Head of caudate nucleus (tissue), 42 donors: ENCODE measurements at regions not wholly inside any gene's neighbourhood (a gene's known extent, or its start where the extent isn't known, plus 50 kb on each side); places are given as distances from the start of the nearest gene placed in this dataset.

Experiments used
- DNase-seq, 42 donors: peaks; one replicate each; pipeline versions ENCODE4 v3.0.0 to v3.0.0-alpha.2; 2020 to 2021; ENCODE audit warnings: mixed read lengths in 7 of 42
- intact Hi-C: fragments of 100-400 bp; cut with DNase I; formaldehyde crosslinking; loops from one replicate; pipeline ENCODE4 v1.15.0; 2022

DNA sequence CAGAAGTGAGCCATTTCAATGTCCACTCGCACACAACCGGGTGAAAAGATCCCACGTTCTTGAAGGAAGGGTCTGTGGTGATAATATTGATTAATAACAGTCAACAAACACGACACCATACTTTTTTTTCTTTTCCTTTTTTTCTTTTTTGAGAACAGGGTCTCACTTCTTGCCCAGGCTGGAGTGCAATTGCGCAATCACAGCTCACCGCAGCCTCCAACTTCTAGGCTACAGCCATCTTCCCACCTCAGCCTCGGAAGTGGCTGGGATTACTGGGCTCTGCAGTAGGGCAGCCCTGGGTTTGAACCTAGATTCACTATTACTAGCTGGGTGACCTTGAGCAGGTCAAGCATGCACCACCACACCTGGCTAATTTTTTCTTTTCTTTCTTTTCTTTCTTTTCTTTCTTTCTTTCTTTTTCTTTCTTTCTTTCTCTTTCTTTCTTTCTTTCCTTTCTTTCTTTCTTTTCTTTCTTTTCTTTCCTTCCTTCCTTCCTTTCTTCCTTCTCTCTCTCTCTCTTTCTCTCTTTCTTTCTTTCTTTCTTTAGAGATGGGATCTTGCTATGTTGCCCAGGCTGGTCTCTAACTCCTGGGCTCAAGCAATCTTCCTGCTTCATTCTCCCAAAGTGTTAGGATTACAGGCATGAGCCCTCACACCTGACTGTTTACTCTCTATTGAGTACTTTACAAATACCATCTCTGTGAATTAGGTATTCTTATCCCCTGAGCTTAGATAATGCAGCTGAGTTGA lies 123.9 kb downstream of the SNX5 start:
- intact Hi-C loops: no loop called here

GRCh38 chr20:17844133-17844429 lies 124.5 kb downstream of the SNX5 start:
- intact Hi-C loops: no loop called here
- no peak for DNase-seq

More for the DNA sequence above, 123.9 kb downstream of the SNX5 start:
- DNase-seq: no peak

DNA sequence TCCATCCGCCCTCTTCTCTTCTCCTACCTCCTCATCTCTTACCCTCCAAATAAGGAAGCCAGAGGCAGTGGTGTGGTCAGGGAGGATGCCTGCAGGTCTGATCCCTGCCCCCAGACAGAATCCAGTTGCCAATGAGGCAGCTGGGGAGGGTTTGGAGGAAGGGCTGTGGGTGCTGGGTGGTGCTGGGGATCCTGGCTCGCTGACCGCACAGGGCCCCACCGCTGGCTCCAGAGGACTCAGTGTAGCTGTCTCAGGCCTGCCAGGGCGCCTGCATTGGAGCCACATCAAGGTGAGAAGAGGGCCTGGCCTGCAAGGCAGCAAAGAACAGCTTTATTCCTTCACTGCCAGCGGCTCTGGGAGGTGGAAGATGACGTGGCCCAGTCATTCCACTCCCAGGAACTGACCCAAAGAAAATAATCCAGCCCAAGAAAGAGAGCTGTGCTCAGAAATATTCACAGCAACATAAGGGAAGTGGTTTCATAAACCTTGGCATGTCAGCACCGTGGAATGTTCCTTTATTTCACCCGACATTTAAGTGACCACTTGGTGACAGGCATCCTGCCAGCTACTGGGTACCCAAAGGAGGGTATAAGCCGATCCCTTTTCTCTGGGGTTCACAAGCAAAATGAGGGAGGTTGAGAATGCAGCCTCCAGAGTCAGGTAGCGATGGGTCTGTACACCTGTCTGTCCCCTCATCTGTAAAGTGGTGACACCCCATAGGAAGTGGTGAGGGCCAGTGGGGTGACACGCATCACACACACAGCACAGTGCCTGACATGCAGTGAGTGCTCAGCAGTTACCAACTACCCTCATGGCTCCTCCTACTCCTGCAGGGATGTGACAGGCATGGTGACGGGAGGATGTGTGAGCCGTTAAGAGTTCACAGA lies 125.1 kb downstream of the SNX5 start:
- no peak for DNase-seq
- intact Hi-C loops: no loop called here

DNA sequence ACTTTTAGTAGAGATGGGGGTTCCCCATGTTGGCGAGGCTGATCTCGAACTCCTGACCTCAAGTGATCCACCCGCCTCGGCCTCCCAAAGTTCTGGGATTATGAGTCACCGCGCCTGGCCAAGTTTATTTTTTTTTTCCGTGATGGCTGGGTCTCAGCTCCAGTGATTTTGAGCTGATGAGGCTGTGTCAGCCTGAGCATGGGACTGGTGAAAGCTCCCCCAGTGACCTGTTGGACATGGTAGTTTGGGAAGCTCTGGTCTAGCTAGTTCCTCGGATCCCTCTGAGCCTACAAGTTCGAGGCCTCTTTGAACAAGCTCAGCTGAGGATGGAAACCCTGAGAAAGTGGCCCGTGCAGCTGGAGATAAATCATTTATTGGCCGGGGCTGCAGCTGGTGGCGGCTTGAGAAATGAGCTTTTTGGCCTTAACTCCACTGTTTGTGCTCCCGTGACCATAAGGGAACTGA lies 126.8 kb downstream of the SNX5 start:
- intact Hi-C loops: no loop called here
- no peak for DNase-seq

DNA sequence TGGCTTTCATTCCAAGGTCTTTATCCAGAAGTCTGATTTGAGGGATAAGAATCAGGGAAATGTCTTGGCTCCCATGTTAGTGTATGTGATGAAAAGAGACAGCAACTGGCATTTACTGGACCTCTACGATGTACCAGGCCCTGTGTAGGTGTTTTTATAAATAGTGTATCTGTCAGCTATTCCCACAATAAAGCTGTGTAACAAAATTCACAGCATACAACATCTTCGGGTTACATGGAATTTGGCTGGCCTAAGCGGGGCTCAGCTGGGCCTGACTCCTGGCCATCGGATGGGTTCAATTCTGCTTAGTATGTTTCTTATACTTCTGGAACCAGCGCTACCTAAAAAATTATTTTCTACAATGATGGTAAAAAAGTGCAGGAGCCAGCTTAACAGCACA lies 128.2 kb downstream of the SNX5 start:
- intact Hi-C loops: no loop called here
- DNase-seq: no peak

- no peak for DNase-seq
- intact Hi-C loops: no loop called here
These were observed 129.7 kb downstream of the SNX5 start for GRCh38 chr20:17838921-17839320.

GRCh38 chr20:17837179-17837578 lies 131.4 kb downstream of the SNX5 start:
- intact Hi-C loops: no loop called here
- DNase-seq: no peak

DNA sequence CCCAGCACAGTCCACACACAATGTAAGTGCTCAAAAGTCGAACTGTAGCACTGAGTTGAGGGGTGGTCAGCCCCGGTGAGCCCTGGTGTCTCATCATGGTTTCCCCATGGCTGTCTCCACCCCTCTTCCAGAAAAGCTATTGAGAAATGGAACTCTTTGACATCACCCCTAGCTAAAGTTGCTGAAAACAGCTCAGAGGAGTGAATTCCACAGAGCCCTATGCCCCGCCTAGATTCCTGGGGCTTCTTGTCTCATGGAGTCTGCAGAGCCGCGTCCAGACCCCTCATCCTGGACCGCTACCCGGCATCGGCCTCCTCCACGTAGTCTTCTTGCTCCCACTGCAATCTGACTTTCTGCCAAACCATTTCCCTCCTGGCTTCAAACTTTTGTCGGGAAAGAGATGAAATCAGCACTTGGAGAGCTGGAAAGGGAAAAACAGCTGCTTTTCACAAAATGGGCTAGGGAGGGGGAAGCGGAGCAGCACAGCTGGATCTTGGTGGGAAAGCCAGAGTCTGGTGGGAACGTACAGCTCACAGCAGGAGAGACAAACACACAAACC lies 132.2 kb downstream of the SNX5 start:
- no peak for DNase-seq
- intact Hi-C loops: no loop called here

GRCh38 chr20:17835934-17836300 lies 132.7 kb downstream of the SNX5 start:
- DNase-seq: no peak
- intact Hi-C loops: no loop called here

- intact Hi-C loops: no loop called here
- DNase-seq: no peak
These were observed 133.2 kb downstream of the SNX5 start for GRCh38 chr20:17835240-17835933.

GRCh38 chr20:17834804-17835203 lies 133.8 kb downstream of the SNX5 start:
- DNase-seq: no peak
- intact Hi-C loops: no loop called here

GRCh38 chr20:17833036-17833674 lies 133.4 kb downstream of the BANF2 start:
- intact Hi-C loops: no loop called here
- no peak for DNase-seq

DNA sequence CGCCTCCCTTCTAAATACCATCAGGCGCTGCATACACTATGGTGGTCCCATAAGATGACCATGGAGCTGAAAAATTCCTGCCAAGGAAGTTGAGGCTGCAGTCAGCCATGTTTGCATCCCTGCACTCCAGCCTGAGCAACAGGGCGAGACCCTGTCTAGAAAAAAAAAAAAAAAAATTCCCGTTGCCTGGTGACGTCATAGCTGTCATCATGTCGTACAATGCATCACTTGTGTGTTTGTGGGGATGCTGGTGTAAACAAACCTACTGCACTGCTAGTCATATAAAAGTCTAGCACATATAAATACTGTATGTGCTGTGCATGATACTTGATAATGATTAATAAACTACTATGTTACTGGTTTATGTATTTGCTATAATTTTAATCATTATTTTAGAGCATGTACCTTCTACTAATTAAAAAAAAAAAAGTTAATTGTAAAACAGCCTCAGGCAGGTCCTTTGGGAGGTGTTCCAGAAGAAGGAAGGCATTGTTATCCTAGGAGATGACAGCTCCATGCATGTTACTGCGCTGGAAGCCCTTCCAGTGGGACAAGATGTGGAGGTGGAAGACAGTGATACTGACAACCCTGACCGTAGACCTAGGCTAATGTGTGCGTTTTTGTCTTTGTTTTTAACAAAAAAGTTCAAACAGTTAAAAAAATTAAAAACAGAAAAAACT lies 132.6 kb downstream of the BANF2 start:
- intact Hi-C loops: no loop called here
- no peak for DNase-seq

DNA sequence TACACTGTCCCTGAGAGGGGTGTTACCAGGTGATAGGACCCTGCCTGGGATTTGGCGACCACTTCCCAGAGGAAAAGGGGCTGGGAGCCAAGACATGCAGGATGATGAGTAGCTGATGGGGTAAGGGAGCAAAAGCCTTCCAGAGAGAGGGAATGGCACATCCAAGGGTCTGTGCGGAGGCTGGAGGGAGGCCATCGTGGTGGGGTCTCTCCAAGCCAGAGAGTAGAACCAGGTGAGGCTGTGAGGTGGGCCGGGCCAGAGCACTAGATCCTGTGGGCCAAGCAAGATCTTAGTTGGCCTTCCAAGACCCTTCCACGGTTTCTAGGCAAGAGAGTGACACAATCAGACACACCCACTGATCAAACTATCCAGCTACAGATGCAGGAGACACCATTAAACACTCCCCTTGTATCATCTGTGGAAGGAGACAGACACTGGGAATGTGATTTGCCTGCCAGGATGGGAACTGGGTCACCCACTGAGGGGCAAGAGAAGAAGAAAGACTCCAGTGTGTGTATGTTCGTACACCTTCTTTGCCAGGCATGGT lies 128.9 kb downstream of the BANF2 start:
- DNase-seq: no peak
- intact Hi-C loops: no loop called here

DNA sequence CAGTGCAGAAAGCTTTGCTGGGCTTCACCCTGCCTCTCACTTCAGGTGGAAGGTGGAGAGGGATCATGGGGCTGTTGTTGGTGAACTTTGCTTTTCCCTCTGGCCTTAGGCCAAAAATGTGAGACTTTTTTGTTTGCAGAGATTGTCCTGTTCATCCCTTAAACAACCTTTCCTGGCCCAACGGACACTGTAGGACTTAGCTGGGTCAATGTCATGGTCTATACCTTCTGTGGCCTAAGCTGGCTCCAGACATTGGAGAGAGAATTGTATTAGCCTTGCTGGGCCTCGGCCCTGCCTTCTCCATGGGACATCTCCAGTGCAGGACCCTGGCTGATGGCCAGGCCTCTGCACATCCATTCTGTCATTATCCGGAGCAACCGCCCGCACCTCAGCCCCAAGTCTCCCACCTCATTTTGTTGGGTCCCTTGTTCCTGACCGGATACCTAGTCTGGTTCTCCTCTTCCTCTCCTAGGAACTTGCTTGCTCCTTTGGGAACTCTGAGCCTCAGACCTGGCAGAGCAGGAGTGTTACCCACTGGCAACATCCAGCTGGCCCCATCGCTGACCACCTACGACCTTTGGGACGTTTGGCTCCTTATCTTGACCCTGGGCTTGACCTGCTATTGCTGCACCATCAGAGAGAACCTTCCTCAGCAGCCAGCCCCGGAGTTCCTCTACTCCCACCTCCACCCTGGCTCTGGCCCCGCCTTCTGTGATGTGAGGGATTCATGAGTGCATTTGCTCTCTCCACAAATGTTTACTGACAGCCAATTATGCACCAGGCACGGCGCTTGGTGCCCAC lies 128.2 kb downstream of the BANF2 start:
- intact Hi-C loops: no loop called here
- no peak for DNase-seq

DNA sequence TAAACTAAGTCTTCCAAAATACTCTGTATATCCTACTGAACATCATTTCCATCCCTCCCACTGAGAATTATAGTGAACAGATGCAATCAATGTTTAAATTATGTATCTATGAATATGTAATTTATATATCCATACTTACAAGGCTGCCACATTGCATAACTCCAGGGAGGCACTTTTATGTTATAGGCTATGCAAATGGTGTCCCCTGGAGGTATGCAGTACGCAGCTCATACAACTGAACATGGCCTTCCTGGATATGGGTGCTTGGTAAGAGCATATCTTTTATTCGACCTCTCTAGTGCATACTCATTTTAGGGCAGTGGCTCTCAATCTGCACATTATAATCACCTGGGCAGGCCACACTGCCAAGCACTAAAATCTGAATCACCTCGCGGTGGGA lies 127.3 kb downstream of the BANF2 start:
- intact Hi-C loops: no loop called here
- no peak for DNase-seq

DNA sequence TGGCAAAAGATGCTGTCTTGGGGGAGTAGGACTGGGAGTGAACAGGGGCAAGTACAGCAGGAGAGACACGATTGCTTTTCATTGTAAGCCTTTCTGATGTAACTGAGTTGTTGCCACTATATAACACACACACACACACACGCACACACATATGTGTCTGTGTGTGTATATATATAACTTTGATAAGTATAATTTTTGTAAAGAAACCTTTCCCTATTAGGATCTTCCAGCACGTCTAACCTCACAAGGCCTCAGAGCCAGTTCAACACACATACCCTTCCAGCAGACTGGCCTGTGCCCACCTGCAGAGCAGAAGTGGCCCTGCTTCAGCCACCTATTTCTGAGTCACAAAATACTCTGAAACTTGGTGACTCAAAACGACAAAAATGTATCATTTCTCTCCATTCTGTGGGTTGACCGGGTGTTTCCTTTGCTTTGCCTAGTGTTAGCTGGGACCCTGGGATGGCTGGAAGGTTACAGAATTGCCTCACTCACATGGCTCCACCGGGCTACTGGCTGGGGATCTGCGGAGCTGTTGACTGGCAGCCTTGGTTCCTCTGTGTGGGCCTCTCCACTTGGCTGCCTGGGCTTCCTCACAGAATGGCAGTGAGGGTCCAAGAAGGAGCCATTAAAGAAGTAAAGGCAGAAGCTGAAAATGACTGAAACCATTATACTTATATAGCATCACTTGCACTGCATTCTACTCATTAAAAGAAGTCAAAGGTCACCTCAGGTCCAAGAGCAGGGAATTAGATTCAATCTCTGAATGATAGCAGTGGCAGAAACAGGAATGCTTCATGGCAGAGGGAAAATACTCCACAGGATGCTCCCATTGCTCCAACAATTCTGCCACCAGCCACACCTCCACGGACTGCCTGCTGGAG lies 126.4 kb downstream of the BANF2 start:
- intact Hi-C loops: no loop called here
- no peak for DNase-seq
